ENCODE measurements at regions not wholly inside any gene's neighbourhood (a gene's known extent, or its start where the extent isn't known, plus 50 kb on each side); places are given as distances from the start of the nearest gene placed in this dataset.
"Not testable (repeated sequence)": the region's sequence is repeated elsewhere in the genome, so short reads cannot be mapped to it uniquely, and the experiment has no call there.

DNA sequence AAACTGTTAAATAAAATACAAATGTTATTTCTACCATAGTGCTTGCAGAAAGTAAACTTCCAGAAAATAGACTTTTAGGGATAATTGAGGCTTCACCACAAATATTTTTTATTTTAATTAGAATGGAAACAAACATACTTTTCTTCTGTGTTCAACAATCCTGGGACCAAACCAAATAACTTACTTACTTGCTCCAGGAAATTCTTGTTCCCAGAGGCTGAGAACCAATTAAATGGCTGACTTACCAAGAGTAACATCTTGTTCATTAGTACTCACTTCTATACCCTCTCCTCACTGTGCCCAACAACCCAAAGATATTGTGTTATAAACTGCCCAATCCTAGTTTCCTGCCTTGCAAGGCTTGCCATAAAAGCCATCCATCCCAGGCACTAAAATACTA, 172.2 kb upstream of the PFN2 start:
- H3K4me1 Mint-ChIP-seq = peaks cover 11% of the 10 kb centered on the region
- no peak overlapping the region for H3K4me3 Mint-ChIP-seq
- no peak for ATAC-seq
- H3K27me3 Mint-ChIP-seq = peaks cover 11% of the 10 kb centered on the region
- no peaks in the 10 kb centered on the region for H3K9me3 Mint-ChIP-seq
- no peak for DNase-seq
- no peak overlapping the region for H3K27ac Mint-ChIP-seq

DNA sequence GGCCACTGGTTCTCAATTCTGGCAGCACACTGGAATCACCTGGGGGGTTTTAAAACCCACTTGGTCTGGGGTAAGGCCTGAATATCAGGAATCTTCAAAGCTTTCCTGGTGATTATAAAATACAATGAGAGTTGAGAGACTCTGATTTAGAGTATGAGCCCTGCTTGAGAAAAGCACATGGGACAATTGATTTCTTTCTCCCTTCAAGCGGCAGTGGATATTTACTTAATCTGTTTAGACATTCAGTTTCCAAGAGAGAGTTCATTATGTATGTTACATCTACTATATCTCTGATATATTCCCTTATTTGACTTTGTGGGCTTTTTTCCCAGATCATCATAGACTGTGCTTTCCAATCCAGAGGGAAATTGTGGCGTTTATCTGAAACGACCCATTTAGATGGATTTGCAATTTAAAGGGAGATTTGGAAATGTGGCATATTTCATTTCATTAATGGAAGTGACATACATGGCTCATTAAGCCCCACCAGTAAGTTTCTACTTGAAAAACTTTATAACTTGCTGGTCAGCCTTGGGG, 171.2 kb upstream of the PFN2 start:
- no peak overlapping the region for H3K27ac Mint-ChIP-seq
- peaks cover 17% of the 10 kb centered on the region for H3K27me3 Mint-ChIP-seq
- ATAC-seq (no peak), DNase-seq (no peak)
- H3K9me3 Mint-ChIP-seq = no peaks in the 10 kb centered on the region
- H3K4me3 Mint-ChIP-seq = no peak overlapping the region
- peaks cover under 1% of the 10 kb centered on the region for H3K4me1 Mint-ChIP-seq

GRCh38 chr3:150140614-150141321, 170.1 kb upstream of the PFN2 start:
- ATAC-seq = no peak
- Mint-ChIP-seq H3K9me3 (no peaks in the 10 kb centered on the region), H3K4me3 (no peak overlapping the region), H3K27ac (no peak overlapping the region), H3K27me3 (peaks cover 26% of the 10 kb centered on the region), H3K4me1 (no peaks in the 10 kb centered on the region)
- no peak for DNase-seq

- Mint-ChIP-seq H3K9me3 (no peaks in the 10 kb centered on the region), H3K4me1 (no peaks in the 10 kb centered on the region), H3K27ac (no peak overlapping the region), H3K4me3 (no peak overlapping the region), H3K27me3 (peaks cover 15% of the 10 kb centered on the region)
- ATAC-seq = no peak
- DNase-seq = no peak
Measured at GRCh38 chr3:150138824-150139223, 168.1 kb upstream of the PFN2 start.

- no peak overlapping the region for H3K4me3 Mint-ChIP-seq
- H3K4me1 Mint-ChIP-seq = no peaks in the 10 kb centered on the region
- no peak overlapping the region for H3K27ac Mint-ChIP-seq
- DNase-seq (no peak), ATAC-seq (no peak)
- H3K27me3 Mint-ChIP-seq = peaks cover 22% of the 10 kb centered on the region
- H3K9me3 Mint-ChIP-seq = no peaks in the 10 kb centered on the region
Measured at GRCh38 chr3:150136242-150136641, 165.5 kb upstream of the PFN2 start.

DNA sequence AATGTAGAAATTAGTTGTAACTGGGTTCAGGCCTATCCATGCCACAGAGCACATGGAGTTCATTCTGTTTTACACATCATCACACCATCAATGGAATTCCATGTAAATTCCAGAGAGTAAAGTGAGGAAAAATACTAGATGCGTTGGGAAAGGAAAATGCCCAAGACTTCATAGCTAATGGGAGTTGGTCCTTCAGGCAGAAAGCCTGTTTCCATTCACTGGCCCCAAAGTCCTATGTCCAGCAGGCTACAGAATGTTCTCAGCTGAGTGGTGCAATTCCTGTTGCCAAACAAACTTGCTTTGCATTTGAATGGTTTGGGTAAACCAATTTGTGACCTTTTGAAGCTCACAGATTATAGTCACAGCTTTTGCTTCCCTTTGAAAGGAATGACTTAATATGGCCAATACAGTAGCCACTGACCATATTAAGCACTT, 164.6 kb upstream of the PFN2 start:
- no peak for ATAC-seq
- no peak for DNase-seq
- no peaks in the 10 kb centered on the region for H3K9me3 Mint-ChIP-seq
- H3K27ac Mint-ChIP-seq = no peak overlapping the region
- H3K4me1 Mint-ChIP-seq = no peaks in the 10 kb centered on the region
- H3K4me3 Mint-ChIP-seq = no peak overlapping the region
- peaks cover 31% of the 10 kb centered on the region for H3K27me3 Mint-ChIP-seq

DNA sequence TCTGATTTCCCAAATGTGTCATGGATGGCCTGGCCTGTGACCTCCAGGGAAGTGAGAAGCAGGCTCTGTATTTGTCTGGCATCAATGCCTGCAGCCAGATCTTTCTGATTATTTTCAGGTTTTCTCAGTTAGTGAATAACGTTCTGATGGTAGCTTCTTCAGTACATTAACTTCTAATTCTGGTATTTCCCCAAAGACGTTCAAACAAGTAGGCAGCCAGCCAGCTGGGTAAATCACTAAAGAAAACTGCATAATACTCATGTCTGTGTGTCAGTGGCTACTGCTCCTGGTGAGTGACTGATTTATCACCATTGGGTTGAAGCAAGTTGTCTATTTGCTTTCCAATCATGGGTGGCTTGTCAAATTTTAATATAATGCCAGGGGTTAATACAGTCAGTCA, 162.6 kb upstream of the PFN2 start:
- ATAC-seq (no peak), DNase-seq (no peak)
- Mint-ChIP-seq H3K4me1 (no peaks in the 10 kb centered on the region), H3K4me3 (no peak overlapping the region), H3K27me3 (peaks cover 32% of the 10 kb centered on the region), H3K9me3 (no peaks in the 10 kb centered on the region), H3K27ac (no peak overlapping the region)

GRCh38 chr3:150132101-150132749, 161.5 kb upstream of the PFN2 start:
- ATAC-seq (no peak), DNase-seq (no peak)
- peaks cover 32% of the 10 kb centered on the region for H3K27me3 Mint-ChIP-seq
- H3K9me3 Mint-ChIP-seq = no peaks in the 10 kb centered on the region
- no peak overlapping the region for H3K27ac Mint-ChIP-seq
- H3K4me1 Mint-ChIP-seq = no peaks in the 10 kb centered on the region
- no peak overlapping the region for H3K4me3 Mint-ChIP-seq

DNA sequence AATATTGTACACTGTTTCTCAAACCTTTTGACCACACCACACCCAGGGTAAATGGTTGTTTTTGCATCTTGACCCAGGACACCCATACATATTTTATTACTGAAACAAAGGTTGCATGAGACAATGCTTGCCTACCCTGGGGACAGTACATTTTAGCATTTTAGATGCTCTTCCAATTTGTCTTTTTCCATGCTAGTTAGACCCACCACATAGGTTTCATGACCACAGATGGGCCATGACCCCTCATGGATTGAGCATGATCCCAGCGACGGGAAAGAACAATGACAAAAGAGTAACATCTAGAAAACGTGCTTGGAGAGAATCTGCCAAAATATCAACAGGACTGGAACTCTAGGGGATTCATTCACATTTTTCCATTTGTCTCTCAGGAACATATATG, 161.0 kb upstream of the PFN2 start:
- H3K4me3 Mint-ChIP-seq = no peak overlapping the region

DNA sequence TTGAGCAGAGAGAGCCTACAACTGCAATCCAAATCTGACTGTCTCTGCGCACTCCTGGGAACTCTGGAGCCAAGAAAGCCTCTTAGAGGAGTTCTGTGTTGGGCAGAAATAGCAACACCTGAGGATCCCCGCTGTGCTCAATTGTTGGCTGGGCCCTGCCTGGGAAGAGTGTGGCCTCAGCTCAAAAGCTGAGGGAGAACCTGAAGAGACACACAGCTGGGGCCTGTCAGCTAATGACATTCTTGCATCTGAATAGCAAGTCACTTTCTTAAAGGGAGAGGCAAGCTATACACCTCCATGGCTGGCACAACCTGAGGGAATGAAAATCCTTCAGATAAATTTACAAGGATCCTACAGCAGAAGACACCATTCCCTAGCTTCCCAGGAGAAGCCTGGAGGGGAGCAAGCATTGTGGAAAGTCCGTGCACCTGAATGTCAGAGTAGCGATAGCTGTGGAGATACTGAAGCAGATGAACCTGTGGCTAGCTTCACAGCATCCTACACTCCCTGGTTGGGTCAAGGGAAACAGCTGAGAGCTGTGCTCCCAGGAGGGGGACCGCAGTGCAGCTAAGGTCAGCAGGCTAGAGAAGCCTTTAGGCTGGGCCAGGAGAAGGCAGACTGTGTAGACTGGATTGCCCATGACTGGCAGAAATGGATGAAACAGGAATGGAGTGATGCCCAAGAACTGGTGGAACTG, 159.9 kb upstream of the PFN2 start:
- H3K27ac Mint-ChIP-seq = no peak overlapping the region
- DNase-seq = no peak
- H3K4me3 Mint-ChIP-seq = no peak overlapping the region
- H3K4me1 Mint-ChIP-seq = no peaks in the 10 kb centered on the region
- no peak for ATAC-seq
- H3K9me3 Mint-ChIP-seq = no peaks in the 10 kb centered on the region
- peaks cover 28% of the 10 kb centered on the region for H3K27me3 Mint-ChIP-seq

More for the DNA sequence above, 161.0 kb upstream of the PFN2 start:
- H3K27ac Mint-ChIP-seq = no peak overlapping the region
- H3K27me3 Mint-ChIP-seq = peaks cover 32% of the 10 kb centered on the region
- H3K4me1 Mint-ChIP-seq = no peaks in the 10 kb centered on the region
- H3K9me3 Mint-ChIP-seq = no peaks in the 10 kb centered on the region
- ATAC-seq (no peak), DNase-seq (no peak)

DNA sequence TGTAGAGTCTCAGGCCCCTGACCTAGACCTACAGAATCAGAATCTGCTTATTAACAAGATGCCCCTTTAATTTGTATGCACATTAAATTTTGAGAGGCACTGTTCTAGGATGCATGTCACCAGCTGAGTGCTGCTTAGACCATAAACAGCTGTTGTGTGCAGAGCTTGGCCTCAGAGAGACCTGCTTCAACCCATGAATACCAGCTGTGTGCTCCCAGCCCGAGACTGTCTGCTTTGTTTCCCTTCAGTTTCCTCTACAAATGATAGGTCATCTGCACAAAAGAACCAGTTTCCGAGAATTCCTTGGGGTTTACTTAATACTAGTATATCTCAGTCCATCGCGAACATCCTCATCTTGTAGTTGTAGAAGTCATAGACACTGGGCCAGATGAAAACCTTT, 158.5 kb upstream of the PFN2 start:
- H3K4me3 Mint-ChIP-seq = no peak overlapping the region
- H3K27ac Mint-ChIP-seq = no peak overlapping the region
- H3K27me3 Mint-ChIP-seq = peaks cover 34% of the 10 kb centered on the region
- H3K9me3 Mint-ChIP-seq = no peaks in the 10 kb centered on the region
- no peaks in the 10 kb centered on the region for H3K4me1 Mint-ChIP-seq
- DNase-seq (no peak), ATAC-seq (no peak)

DNA sequence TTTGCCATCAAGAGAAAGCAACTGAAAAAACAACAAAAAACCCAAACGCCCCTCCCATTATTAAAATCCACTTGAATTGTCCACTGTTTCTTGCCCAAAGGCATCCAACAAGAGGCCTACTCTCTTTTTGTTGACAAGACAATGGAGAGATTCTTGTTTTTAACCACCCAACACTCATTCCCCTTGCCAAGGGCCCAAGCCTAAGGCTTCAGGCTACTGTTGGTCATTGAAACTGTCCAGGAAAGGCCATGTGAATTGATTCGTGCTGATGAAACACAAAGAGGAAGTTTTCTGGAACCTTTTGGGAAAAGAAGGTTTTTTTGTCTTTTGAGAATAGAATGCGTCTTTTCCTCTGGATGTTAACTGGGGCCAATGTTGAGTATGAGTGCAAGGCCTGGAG, 157.4 kb upstream of the PFN2 start:
- H3K27me3 Mint-ChIP-seq = peaks cover 34% of the 10 kb centered on the region
- DNase-seq (no peak), ATAC-seq (no peak)
- H3K27ac Mint-ChIP-seq = no peak overlapping the region
- no peaks in the 10 kb centered on the region for H3K4me1 Mint-ChIP-seq
- H3K9me3 Mint-ChIP-seq = no peaks in the 10 kb centered on the region
- H3K4me3 Mint-ChIP-seq = no peak overlapping the region

DNA sequence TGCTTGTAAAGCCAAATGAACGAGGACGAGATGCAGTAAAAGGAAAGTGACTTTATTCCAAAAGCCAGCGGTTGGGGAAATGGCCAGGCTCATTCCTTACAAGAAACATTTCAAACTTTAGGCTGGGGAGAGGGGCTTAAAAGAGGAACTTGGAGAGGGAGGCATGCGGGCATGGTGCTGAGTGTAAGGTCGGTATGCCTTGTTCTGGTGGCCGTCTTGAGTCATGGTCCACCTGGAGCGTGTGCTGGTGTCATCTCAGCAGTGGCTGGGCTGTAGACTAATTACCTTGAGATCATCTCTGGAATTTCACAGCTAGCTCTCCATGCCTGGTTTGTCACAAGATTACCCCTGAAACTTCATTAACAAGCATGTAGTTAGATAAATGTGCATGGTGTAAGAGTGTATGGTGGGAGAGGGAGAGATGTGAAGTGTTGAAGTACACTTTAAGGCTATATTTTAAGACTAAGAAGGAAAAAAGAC, 156.4 kb upstream of the PFN2 start:
- H3K27ac Mint-ChIP-seq = no peak overlapping the region

GRCh38 chr3:150124142-150124541, 153.4 kb upstream of the PFN2 start:
- peaks cover 38% of the 10 kb centered on the region for H3K27me3 Mint-ChIP-seq
- no peaks in the 10 kb centered on the region for H3K9me3 Mint-ChIP-seq
- H3K4me3 Mint-ChIP-seq = no peak overlapping the region
- H3K27ac Mint-ChIP-seq = no peak overlapping the region
- DNase-seq (no peak), ATAC-seq (no peak)
- H3K4me1 Mint-ChIP-seq = no peaks in the 10 kb centered on the region

More for the DNA sequence above, 156.4 kb upstream of the PFN2 start:
- Mint-ChIP-seq H3K4me3 (no peak overlapping the region), H3K9me3 (no peaks in the 10 kb centered on the region), H3K27me3 (peaks cover 28% of the 10 kb centered on the region), H3K4me1 (no peaks in the 10 kb centered on the region)
- DNase-seq (no peak), ATAC-seq (no peak)

DNA sequence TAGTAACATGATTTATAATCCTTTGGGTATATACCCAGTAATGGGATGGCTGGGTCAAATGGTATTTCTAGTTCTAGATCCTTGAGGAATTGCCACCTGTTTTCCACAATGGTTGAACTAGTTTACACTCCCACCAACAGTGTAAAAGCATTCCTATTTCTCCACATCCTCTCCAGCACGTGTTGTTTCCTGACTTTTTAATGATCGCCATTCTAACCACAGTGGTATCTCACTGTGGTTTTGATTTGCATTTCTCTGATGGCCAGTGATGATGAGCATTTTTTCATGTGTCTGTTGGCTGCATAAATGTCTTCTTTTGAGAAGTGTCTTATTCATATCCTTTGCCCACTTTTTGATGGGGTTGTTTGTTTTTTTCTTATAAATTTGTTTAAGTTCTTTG, 152.6 kb upstream of the PFN2 start:
- H3K27ac Mint-ChIP-seq, DNase-seq, ATAC-seq, H3K9me3 Mint-ChIP-seq, H3K4me1 Mint-ChIP-seq, H3K4me3 Mint-ChIP-seq: not testable (repeated sequence)
- H3K27me3 Mint-ChIP-seq = peaks cover 38% of the 10 kb centered on the region

DNA sequence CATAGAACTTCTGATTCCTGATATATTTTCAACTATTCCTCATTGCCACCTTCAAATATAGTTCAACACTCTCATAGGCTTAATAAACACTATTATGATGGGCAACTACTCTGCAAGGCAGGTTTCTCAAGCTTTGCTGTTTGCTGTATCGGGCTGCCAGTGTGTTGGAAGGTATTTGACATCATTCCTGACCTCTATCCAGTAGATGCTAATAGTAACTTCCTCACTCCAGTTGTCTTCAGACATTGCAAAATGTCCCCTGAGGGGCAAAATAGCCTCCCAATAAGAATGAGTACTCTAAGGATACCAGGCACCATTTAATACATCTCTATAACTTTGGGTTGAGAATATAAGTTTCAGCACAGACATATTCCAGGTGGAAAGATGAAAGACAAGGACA, 147.5 kb upstream of the PFN2 start:
- no peak for DNase-seq
- H3K9me3 Mint-ChIP-seq = no peaks in the 10 kb centered on the region
- ATAC-seq = no peak
- no peak overlapping the region for H3K4me3 Mint-ChIP-seq
- no peak overlapping the region for H3K27ac Mint-ChIP-seq
- H3K4me1 Mint-ChIP-seq = no peaks in the 10 kb centered on the region
- peaks cover 55% of the 10 kb centered on the region for H3K27me3 Mint-ChIP-seq

Data from stimulated activated naive CD8-positive, alpha-beta T cell treated with anti-CD3 and anti-CD28 coated beads, Interleukin-15, amount 100 ng/mL, for 72 hours (primary cell).